Brain pericyte (primary cell): ENCODE measurements at regions not wholly inside any gene's neighbourhood (a gene's known extent, or its start where the extent isn't known, plus 50 kb on each side); places are given as distances from the start of the nearest gene placed in this dataset.
"Not testable (repeated sequence)": the region's sequence is repeated elsewhere in the genome, so short reads cannot be mapped to it uniquely, and the experiment has no call there.

Experiments
- DNase-seq: peaks from one replicate; pipeline ENCODE4 v3.0.0-alpha.2; 2012; ENCODE audit warnings: low read depth, low spot score

- not testable (repeated sequence) for DNase-seq
These were observed 403.8 kb downstream of the TBC1D32 start for GRCh38 chr6:120930500-120930899.

- DNase-seq: no peak
These were observed 410.1 kb downstream of the TBC1D32 start for GRCh38 chr6:120924214-120924613.

- DNase-seq: no peak
These were observed 416.1 kb downstream of the TBC1D32 start for GRCh38 chr6:120918137-120918536.

- DNase-seq: no peak
These were observed 417.4 kb downstream of the TBC1D32 start for GRCh38 chr6:120916844-120917243.

GRCh38 chr6:120913486-120913885 is 420.8 kb downstream of the TBC1D32 start:
- no peak for DNase-seq

GRCh38 chr6:120908767-120909166 is 425.5 kb downstream of the TBC1D32 start:
- DNase-seq: no peak

- no peak for DNase-seq
These were observed 430.4 kb downstream of the TBC1D32 start for GRCh38 chr6:120903836-120904235.

- DNase-seq: no peak
These were observed 434.3 kb downstream of the TBC1D32 start for GRCh38 chr6:120899932-120900331.

- DNase-seq: no peak
These were observed 440.2 kb downstream of the TBC1D32 start for GRCh38 chr6:120894077-120894476.

- no peak for DNase-seq
These were observed 457.3 kb downstream of the TBC1D32 start for GRCh38 chr6:120876931-120877330.

GRCh38 chr6:120876424-120876823 is 457.9 kb downstream of the TBC1D32 start:
- DNase-seq: no peak

GRCh38 chr6:120875900-120876299 is 458.4 kb downstream of the TBC1D32 start:
- no peak for DNase-seq

- no peak for DNase-seq
These were observed 459.9 kb downstream of the TBC1D32 start for GRCh38 chr6:120874422-120874821.

- DNase-seq: no peak
These were observed 461.0 kb downstream of the TBC1D32 start for GRCh38 chr6:120873125-120873865.

- DNase-seq: no peak
These were observed 462.1 kb downstream of the TBC1D32 start for GRCh38 chr6:120872262-120872578.

- no peak for DNase-seq
These were observed 462.6 kb downstream of the TBC1D32 start for GRCh38 chr6:120871416-120872261.

- no peak for DNase-seq
These were observed 464.9 kb downstream of the TBC1D32 start for GRCh38 chr6:120869397-120869796.

- no peak for DNase-seq
These were observed 476.9 kb downstream of the TBC1D32 start for GRCh38 chr6:120857422-120857821.

- DNase-seq: no peak
These were observed 479.7 kb downstream of the TBC1D32 start for GRCh38 chr6:120854583-120854982.

- no peak for DNase-seq
These were observed 480.8 kb downstream of the TBC1D32 start for GRCh38 chr6:120853489-120853888.

GRCh38 chr6:120852293-120852849 is 481.9 kb downstream of the TBC1D32 start:
- no peak for DNase-seq

- no peak for DNase-seq
These were observed 508.0 kb downstream of the TBC1D32 start for GRCh38 chr6:120826253-120826652.

GRCh38 chr6:120816794-120817193 is 517.5 kb downstream of the TBC1D32 start:
- DNase-seq: no peak
